ENCODE measurements at regions not wholly inside any gene's neighbourhood (a gene's known extent, or its start where the extent isn't known, plus 50 kb on each side); places are given as distances from the start of the nearest gene placed in this dataset.

DNA sequence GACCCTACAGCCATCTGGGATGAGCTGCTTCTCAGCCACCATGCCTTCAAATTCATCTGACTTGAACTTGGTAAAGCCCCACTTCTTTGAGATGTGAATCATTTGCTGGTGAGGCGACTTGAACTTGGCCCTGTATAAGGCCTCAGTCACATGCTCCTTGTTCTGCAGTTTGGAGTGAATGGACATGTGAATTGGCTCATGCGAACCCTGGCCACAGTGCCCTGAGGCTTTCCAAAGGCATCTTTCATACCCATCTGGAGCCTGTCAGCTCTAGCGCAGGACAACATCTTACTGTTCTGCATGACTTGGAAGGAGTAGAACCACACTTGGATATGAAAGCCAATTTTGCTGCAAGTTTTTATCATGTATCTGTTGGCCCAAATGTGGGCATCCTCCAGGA is 244.0 kb upstream of the FAM83B start:
- DNase-seq (ENCODE audit: extremely low read depth, insufficient read length) = no peak
- Histone ChIP-seq H3K27me3 (replicated peaks; ENCODE audit: control insufficient read depth, insufficient read depth, low read length) (no peaks in the 10 kb centered on the region), H3K36me3 (ENCODE audit: control insufficient read depth, insufficient read depth, low read length) (no peaks in the 10 kb centered on the region), H3K4me3 (replicated peaks; ENCODE audit: low read depth, low read length) (no peak overlapping the region)
- TF ChIP-seq, protein P1, sequence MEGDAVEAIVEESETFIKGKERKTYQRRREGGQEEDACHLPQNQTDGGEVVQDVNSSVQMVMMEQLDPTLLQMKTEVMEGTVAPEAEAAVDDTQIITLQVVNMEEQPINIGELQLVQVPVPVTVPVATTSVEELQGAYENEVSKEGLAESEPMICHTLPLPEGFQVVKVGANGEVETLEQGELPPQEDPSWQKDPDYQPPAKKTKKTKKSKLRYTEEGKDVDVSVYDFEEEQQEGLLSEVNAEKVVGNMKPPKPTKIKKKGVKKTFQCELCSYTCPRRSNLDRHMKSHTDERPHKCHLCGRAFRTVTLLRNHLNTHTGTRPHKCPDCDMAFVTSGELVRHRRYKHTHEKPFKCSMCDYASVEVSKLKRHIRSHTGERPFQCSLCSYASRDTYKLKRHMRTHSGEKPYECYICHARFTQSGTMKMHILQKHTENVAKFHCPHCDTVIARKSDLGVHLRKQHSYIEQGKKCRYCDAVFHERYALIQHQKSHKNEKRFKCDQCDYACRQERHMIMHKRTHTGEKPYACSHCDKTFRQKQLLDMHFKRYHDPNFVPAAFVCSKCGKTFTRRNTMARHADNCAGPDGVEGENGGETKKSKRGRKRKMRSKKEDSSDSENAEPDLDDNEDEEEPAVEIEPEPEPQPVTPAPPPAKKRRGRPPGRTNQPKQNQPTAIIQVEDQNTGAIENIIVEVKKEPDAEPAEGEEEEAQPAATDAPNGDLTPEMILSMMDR (IDR thresholded peaks at IDR 0.05; ENCODE audit: insufficient read depth, low read length, poor library complexity, severe bottlenecking) = no peak

- no peaks in the 10 kb centered on the region for H3K36me3 ChIP-seq (ENCODE audit: control insufficient read depth, insufficient read depth, low read length)
Measured at GRCh38 chr6:54609981-54610380, 236.6 kb upstream of the FAM83B start.

GRCh38 chr6:54613596-54613995 is 233.0 kb upstream of the FAM83B start:
- Histone ChIP-seq H3K36me3 (ENCODE audit: control insufficient read depth, insufficient read depth, low read length) (no peaks in the 10 kb centered on the region), H3K27me3 (replicated peaks; ENCODE audit: control insufficient read depth, insufficient read depth, low read length) (no peaks in the 10 kb centered on the region), H3K4me3 (replicated peaks; ENCODE audit: low read depth, low read length) (no peak overlapping the region)
- DNase-seq (ENCODE audit: extremely low read depth, insufficient read length) = no peak
- TF ChIP-seq, protein P1 (IDR thresholded peaks at IDR 0.05; ENCODE audit: insufficient read depth, low read length, poor library complexity, severe bottlenecking) = no peak

More at GRCh38 chr6:54609981-54610380, 236.6 kb upstream of the FAM83B start:
- no peaks in the 10 kb centered on the region for H3K27me3 ChIP-seq (replicated peaks; ENCODE audit: control insufficient read depth, insufficient read depth, low read length)
- TF ChIP-seq, protein P1 (IDR thresholded peaks at IDR 0.05; ENCODE audit: insufficient read depth, low read length, poor library complexity, severe bottlenecking) = no peak
- no peak for DNase-seq (ENCODE audit: extremely low read depth, insufficient read length)
- H3K4me3 ChIP-seq (replicated peaks; ENCODE audit: low read depth, low read length) = no peak overlapping the region

DNA sequence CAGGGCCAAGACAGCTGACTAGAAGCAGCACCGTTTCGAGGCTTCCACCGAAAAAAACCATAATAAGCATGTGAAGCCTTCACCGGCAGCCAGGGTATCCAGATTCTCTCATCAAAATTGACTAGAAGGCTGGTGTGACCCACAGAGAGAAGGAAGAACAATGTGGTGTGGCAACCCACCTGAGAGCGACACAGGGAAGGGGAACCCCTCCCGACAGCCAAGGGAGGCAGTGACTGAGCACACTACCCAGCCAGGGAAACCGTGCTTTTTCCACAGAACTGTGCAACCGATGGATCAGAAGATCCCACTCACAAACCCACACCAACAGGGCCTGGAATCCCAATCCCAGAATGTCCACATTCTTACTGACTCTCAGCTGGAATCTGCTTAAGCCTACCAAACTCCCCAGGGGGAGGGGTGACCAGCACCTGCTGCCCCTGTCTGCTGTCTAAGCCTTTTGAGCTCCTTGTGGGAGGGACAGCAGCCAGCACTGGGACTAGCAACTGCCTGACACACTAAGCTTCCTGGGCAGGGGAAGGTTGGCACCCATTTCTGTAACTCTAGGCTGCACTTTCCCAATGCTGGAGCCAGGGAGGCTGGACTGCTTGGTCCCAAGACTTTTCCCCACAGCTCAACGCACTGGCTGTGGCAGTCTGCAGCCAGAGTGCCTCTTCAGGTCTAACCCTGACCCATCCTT is 231.9 kb upstream of the FAM83B start:
- DNase-seq (ENCODE audit: extremely low read depth, insufficient read length) = no peak
- TF ChIP-seq, protein P1 (IDR thresholded peaks at IDR 0.05; ENCODE audit: insufficient read depth, low read length, poor library complexity, severe bottlenecking) = no peak
- Histone ChIP-seq H3K4me3 (replicated peaks; ENCODE audit: low read depth, low read length) (no peak overlapping the region), H3K36me3 (ENCODE audit: control insufficient read depth, insufficient read depth, low read length) (no peaks in the 10 kb centered on the region), H3K27me3 (replicated peaks; ENCODE audit: control insufficient read depth, insufficient read depth, low read length) (no peaks in the 10 kb centered on the region)

GRCh38 chr6:54617730-54618129 is 228.8 kb upstream of the FAM83B start:
- DNase-seq (ENCODE audit: extremely low read depth, insufficient read length) = no peak
- H3K36me3 ChIP-seq (ENCODE audit: control insufficient read depth, insufficient read depth, low read length) = no peaks in the 10 kb centered on the region
- no peaks in the 10 kb centered on the region for H3K27me3 ChIP-seq (replicated peaks; ENCODE audit: control insufficient read depth, insufficient read depth, low read length)
- H3K4me3 ChIP-seq (replicated peaks; ENCODE audit: low read depth, low read length) = no peak overlapping the region
- TF ChIP-seq, protein P1 (IDR thresholded peaks at IDR 0.05; ENCODE audit: insufficient read depth, low read length, poor library complexity, severe bottlenecking) = no peak

DNA sequence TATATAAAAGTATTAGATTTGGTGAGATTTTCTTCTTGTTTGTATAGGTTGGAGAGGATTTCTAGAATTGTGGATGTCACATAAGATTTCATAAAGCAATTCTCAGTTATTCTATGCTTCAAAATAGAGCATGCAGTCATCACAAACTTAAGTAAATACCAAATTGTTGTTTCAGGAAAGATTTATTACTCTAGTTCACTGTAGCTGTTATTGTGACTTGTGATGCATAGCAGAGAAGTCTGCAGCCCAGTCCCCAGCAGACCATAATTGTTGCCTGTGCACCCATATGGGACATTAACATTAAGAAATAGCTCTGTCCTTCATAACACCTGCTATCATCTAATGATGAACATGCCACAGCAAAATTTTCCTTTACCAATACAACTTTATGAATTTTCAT is 228.0 kb upstream of the FAM83B start:
- H3K36me3 ChIP-seq (ENCODE audit: control insufficient read depth, insufficient read depth, low read length) = no peaks in the 10 kb centered on the region
- TF ChIP-seq, protein P1 (IDR thresholded peaks at IDR 0.05; ENCODE audit: insufficient read depth, low read length, poor library complexity, severe bottlenecking) = no peak
- H3K4me3 ChIP-seq (replicated peaks; ENCODE audit: low read depth, low read length) = no peak overlapping the region
- no peak for DNase-seq (ENCODE audit: extremely low read depth, insufficient read length)
- no peaks in the 10 kb centered on the region for H3K27me3 ChIP-seq (replicated peaks; ENCODE audit: control insufficient read depth, insufficient read depth, low read length)

Data from GM06990 (cell line).